CD4-positive, alpha-beta T cell treated with Interleukin-21 for 1 hour (primary cell): ENCODE measurements at regions not wholly inside any gene's neighbourhood (a gene's known extent, or its start where the extent isn't known, plus 50 kb on each side); places are given as distances from the start of the nearest gene placed in this dataset.
"Not testable (repeated sequence)": the region's sequence is repeated elsewhere in the genome, so short reads cannot be mapped to it uniquely, and the experiment has no call there.

Experiments
- DNase-seq: peaks from one replicate; pipeline ENCODE4 v3.0.0-alpha.2; 2020

- no peak for DNase-seq
Observed at GRCh38 chr5:87732875-87733768, 320.4 kb upstream of the CCNH start.

GRCh38 chr5:87729781-87730180, 317.1 kb upstream of the CCNH start:
- DNase-seq: no peak

- DNase-seq: no peak
Observed at GRCh38 chr5:87722286-87722685, 309.6 kb upstream of the CCNH start.

GRCh38 chr5:87718224-87718925, 305.6 kb upstream of the CCNH start:
- DNase-seq: not testable (repeated sequence)

GRCh38 chr5:87717761-87718160, 305.0 kb upstream of the CCNH start:
- no peak for DNase-seq

GRCh38 chr5:87705876-87706275, 293.1 kb upstream of the CCNH start:
- no peak for DNase-seq

- no peak for DNase-seq
Observed at GRCh38 chr5:87686975-87687374, 274.2 kb upstream of the CCNH start.

GRCh38 chr5:87686018-87686417, 273.3 kb upstream of the CCNH start:
- no peak for DNase-seq

GRCh38 chr5:87674235-87674634, 261.5 kb upstream of the CCNH start:
- DNase-seq: no peak

GRCh38 chr5:87671146-87671545, 258.4 kb upstream of the CCNH start:
- no peak for DNase-seq

- DNase-seq: no peak
Observed at GRCh38 chr5:87665166-87665565, 252.4 kb upstream of the CCNH start.

- DNase-seq: no peak
Observed at GRCh38 chr5:87661784-87662566, 249.2 kb upstream of the CCNH start.

GRCh38 chr5:87653242-87653641, 240.5 kb upstream of the CCNH start:
- DNase-seq: no peak

GRCh38 chr5:87650284-87650683, 237.6 kb upstream of the CCNH start:
- no peak for DNase-seq

- DNase-seq: no peak
Observed at GRCh38 chr5:87649455-87649854, 236.7 kb upstream of the CCNH start.

GRCh38 chr5:87645224-87645623, 232.5 kb upstream of the CCNH start:
- DNase-seq: no peak

- no peak for DNase-seq
Observed at GRCh38 chr5:87640902-87641301, 228.2 kb upstream of the CCNH start.

GRCh38 chr5:87627363-87627762, 214.6 kb upstream of the CCNH start:
- no peak for DNase-seq

GRCh38 chr5:87608385-87608784, 195.7 kb upstream of the CCNH start:
- no peak for DNase-seq

- no peak for DNase-seq
Observed at GRCh38 chr5:87605663-87606062, 192.9 kb upstream of the CCNH start.

- DNase-seq: no peak
Observed at GRCh38 chr5:87599778-87600177, 187.0 kb upstream of the CCNH start.

- DNase-seq: no peak
Observed at GRCh38 chr5:87598460-87598859, 185.7 kb upstream of the CCNH start.

GRCh38 chr5:87594566-87594965, 181.8 kb upstream of the CCNH start:
- no peak for DNase-seq

- DNase-seq: no peak
Observed at GRCh38 chr5:87589587-87589986, 176.9 kb upstream of the CCNH start.
